ENCODE measurements at regions not wholly inside any gene's neighbourhood (a gene's known extent, or its start where the extent isn't known, plus 50 kb on each side); places are given as distances from the start of the nearest gene placed in this dataset.

- no peaks in the 10 kb centered on the region for H3K9me3 Mint-ChIP-seq
- intact Hi-C loops (cut with micrococcal nuclease), result loop anchor here (2.0 to 5.0 kb wide), 3 partner anchors 297 to 982 kb away; partner anchors contain the start of gene ZSWIM6
- CTCF ChIA-PET, result interaction anchor here (0.5 to 3.9 kb wide), 21 partner anchors 8 to 991 kb away, joined by 3 to 16 read pairs (median 4); no protein-coding TSS in a partner anchor
- H3K27ac Mint-ChIP-seq, result no peak overlapping the region
- H3K4me1 Mint-ChIP-seq (ENCODE audit: low read depth), result no peaks in the 10 kb centered on the region
- no peaks in the 10 kb centered on the region for H3K36me3 Mint-ChIP-seq (ENCODE audit: low read depth)
- no peak overlapping the region for H3K4me3 Mint-ChIP-seq
- H3K27me3 Mint-ChIP-seq (ENCODE audit: low read depth), result peaks cover 11% of the 10 kb centered on the region
- no peak for DNase-seq
Observed at GRCh38 chr5:61659221-61659696, 327.2 kb downstream of the ZSWIM6 start.

GRCh38 chr5:61662670-61663069 is 330.6 kb downstream of the ZSWIM6 start:
- no peak for DNase-seq
- Mint-ChIP-seq H3K4me1 (ENCODE audit: low read depth) (no peaks in the 10 kb centered on the region), H3K36me3 (ENCODE audit: low read depth) (no peaks in the 10 kb centered on the region), H3K4me3 (no peak overlapping the region), H3K27ac (no peak overlapping the region), H3K9me3 (no peaks in the 10 kb centered on the region), H3K27me3 (ENCODE audit: low read depth) (peaks cover 3% of the 10 kb centered on the region)
- CTCF ChIA-PET, result interaction anchor here (1.0 kb wide), 1 partner anchor 386 kb away, joined by 3 read pairs; no protein-coding TSS in a partner anchor
- intact Hi-C loops (cut with micrococcal nuclease), result no loop called here

- peaks cover 11% of the 10 kb centered on the region for H3K27me3 Mint-ChIP-seq (ENCODE audit: low read depth)
- CTCF ChIA-PET, result interaction anchor here (1.3 to 1.9 kb wide), 2 partner anchors 8 to 13 kb away, joined by 4 to 10 read pairs; no protein-coding TSS in a partner anchor
- H3K36me3 Mint-ChIP-seq (ENCODE audit: low read depth), result no peaks in the 10 kb centered on the region
- no peak overlapping the region for H3K27ac Mint-ChIP-seq
- no peaks in the 10 kb centered on the region for H3K9me3 Mint-ChIP-seq
- intact Hi-C loops (cut with micrococcal nuclease), result no loop called here
- no peak for DNase-seq
- H3K4me3 Mint-ChIP-seq, result no peak overlapping the region
- H3K4me1 Mint-ChIP-seq (ENCODE audit: low read depth), result no peaks in the 10 kb centered on the region
Observed at GRCh38 chr5:61666064-61666621, 334.1 kb downstream of the ZSWIM6 start.

- intact Hi-C loops (cut with micrococcal nuclease), result no loop called here
- no peak overlapping the region for H3K4me3 Mint-ChIP-seq
- no peaks in the 10 kb centered on the region for H3K9me3 Mint-ChIP-seq
- no peak for DNase-seq
- peaks cover 11% of the 10 kb centered on the region for H3K27me3 Mint-ChIP-seq (ENCODE audit: low read depth)
- H3K36me3 Mint-ChIP-seq (ENCODE audit: low read depth), result no peaks in the 10 kb centered on the region
- H3K4me1 Mint-ChIP-seq (ENCODE audit: low read depth), result no peaks in the 10 kb centered on the region
- no peak overlapping the region for H3K27ac Mint-ChIP-seq
- CTCF ChIA-PET, result interaction anchor here (1.3 to 1.9 kb wide), 2 partner anchors 10 to 12 kb away, joined by 4 to 10 read pairs; no protein-coding TSS in a partner anchor
Observed at GRCh38 chr5:61667525-61668218, 335.6 kb downstream of the ZSWIM6 start.

- DNase-seq, result no peak
- no peak overlapping the region for H3K27ac Mint-ChIP-seq
- no peaks in the 10 kb centered on the region for H3K36me3 Mint-ChIP-seq (ENCODE audit: low read depth)
- intact Hi-C loops (cut with micrococcal nuclease), result no loop called here
- H3K27me3 Mint-ChIP-seq (ENCODE audit: low read depth), result peaks cover 15% of the 10 kb centered on the region
- H3K9me3 Mint-ChIP-seq, result no peaks in the 10 kb centered on the region
- H3K4me1 Mint-ChIP-seq (ENCODE audit: low read depth), result no peaks in the 10 kb centered on the region
- CTCF ChIA-PET, result no interaction called here
- no peak overlapping the region for H3K4me3 Mint-ChIP-seq
Observed at GRCh38 chr5:61669531-61669930, 337.5 kb downstream of the ZSWIM6 start.

- Mint-ChIP-seq H3K4me1 (ENCODE audit: low read depth) (no peaks in the 10 kb centered on the region), H3K9me3 (no peaks in the 10 kb centered on the region), H3K27me3 (ENCODE audit: low read depth) (peaks cover 15% of the 10 kb centered on the region), H3K27ac (no peak overlapping the region), H3K36me3 (ENCODE audit: low read depth) (no peaks in the 10 kb centered on the region), H3K4me3 (no peak overlapping the region)
- no peak for DNase-seq
- intact Hi-C loops (cut with micrococcal nuclease), result no loop called here
- CTCF ChIA-PET, result interaction anchor here (0.9 kb wide), 1 partner anchor 12 kb away, joined by 3 read pairs; no protein-coding TSS in a partner anchor
Observed at GRCh38 chr5:61670941-61671340, 338.9 kb downstream of the ZSWIM6 start.

GRCh38 chr5:61673007-61673735 is 341.1 kb downstream of the ZSWIM6 start:
- H3K4me3 Mint-ChIP-seq, result no peak overlapping the region
- no peaks in the 10 kb centered on the region for H3K9me3 Mint-ChIP-seq
- no peak overlapping the region for H3K27ac Mint-ChIP-seq
- intact Hi-C loops (cut with micrococcal nuclease), result no loop called here
- DNase-seq, result no peak
- H3K4me1 Mint-ChIP-seq (ENCODE audit: low read depth), result no peaks in the 10 kb centered on the region
- H3K27me3 Mint-ChIP-seq (ENCODE audit: low read depth), result peaks cover 16% of the 10 kb centered on the region
- CTCF ChIA-PET, result interaction anchor here (0.7 kb wide), 1 partner anchor 1723 kb away, joined by 3 read pairs; no protein-coding TSS in a partner anchor
- no peaks in the 10 kb centered on the region for H3K36me3 Mint-ChIP-seq (ENCODE audit: low read depth)

GRCh38 chr5:61674378-61674777 is 342.3 kb downstream of the ZSWIM6 start:
- Mint-ChIP-seq H3K27ac (no peak overlapping the region), H3K36me3 (ENCODE audit: low read depth) (no peaks in the 10 kb centered on the region), H3K4me1 (ENCODE audit: low read depth) (no peaks in the 10 kb centered on the region), H3K27me3 (ENCODE audit: low read depth) (peaks cover 21% of the 10 kb centered on the region), H3K9me3 (no peaks in the 10 kb centered on the region), H3K4me3 (no peak overlapping the region)
- DNase-seq, result no peak
- CTCF ChIA-PET, result interaction anchor here (1.0 kb wide), 1 partner anchor 17 kb away, joined by 3 read pairs; no protein-coding TSS in a partner anchor
- intact Hi-C loops (cut with micrococcal nuclease), result no loop called here

GRCh38 chr5:61675015-61675692 is 343.1 kb downstream of the ZSWIM6 start:
- Mint-ChIP-seq H3K9me3 (no peaks in the 10 kb centered on the region), H3K27me3 (ENCODE audit: low read depth) (peaks cover 15% of the 10 kb centered on the region), H3K36me3 (ENCODE audit: low read depth) (no peaks in the 10 kb centered on the region), H3K4me1 (ENCODE audit: low read depth) (no peaks in the 10 kb centered on the region), H3K4me3 (no peak overlapping the region), H3K27ac (no peak overlapping the region)
- CTCF ChIA-PET, result no interaction called here
- intact Hi-C loops (cut with micrococcal nuclease), result no loop called here
- DNase-seq, result no peak

GRCh38 chr5:61677220-61677619 is 345.2 kb downstream of the ZSWIM6 start:
- H3K9me3 Mint-ChIP-seq, result no peaks in the 10 kb centered on the region
- CTCF ChIA-PET, result interaction anchor here (0.6 kb wide), 1 partner anchor 76 kb away, joined by 3 read pairs; no protein-coding TSS in a partner anchor
- DNase-seq, result no peak
- H3K4me1 Mint-ChIP-seq (ENCODE audit: low read depth), result no peaks in the 10 kb centered on the region
- peaks cover 10% of the 10 kb centered on the region for H3K27me3 Mint-ChIP-seq (ENCODE audit: low read depth)
- H3K36me3 Mint-ChIP-seq (ENCODE audit: low read depth), result no peaks in the 10 kb centered on the region
- no peak overlapping the region for H3K4me3 Mint-ChIP-seq
- no peak overlapping the region for H3K27ac Mint-ChIP-seq
- intact Hi-C loops (cut with micrococcal nuclease), result no loop called here

GRCh38 chr5:61678966-61679365 is 346.9 kb downstream of the ZSWIM6 start:
- H3K27ac Mint-ChIP-seq, result no peak overlapping the region
- H3K36me3 Mint-ChIP-seq (ENCODE audit: low read depth), result no peaks in the 10 kb centered on the region
- intact Hi-C loops (cut with micrococcal nuclease), result no loop called here
- H3K27me3 Mint-ChIP-seq (ENCODE audit: low read depth), result peaks cover 8% of the 10 kb centered on the region
- H3K4me1 Mint-ChIP-seq (ENCODE audit: low read depth), result no peaks in the 10 kb centered on the region
- DNase-seq, result no peak
- CTCF ChIA-PET, result interaction anchor here (0.9 to 1.7 kb wide), 2 partner anchors 12 to 20 kb away, joined by 4 to 6 read pairs; no protein-coding TSS in a partner anchor
- H3K4me3 Mint-ChIP-seq, result no peak overlapping the region
- no peaks in the 10 kb centered on the region for H3K9me3 Mint-ChIP-seq

GRCh38 chr5:61679562-61679961 is 347.5 kb downstream of the ZSWIM6 start:
- CTCF ChIA-PET, result interaction anchor here (0.9 to 1.5 kb wide), 2 partner anchors 13 to 18 kb away, joined by 3 to 4 read pairs; no protein-coding TSS in a partner anchor
- H3K27me3 Mint-ChIP-seq (ENCODE audit: low read depth), result peaks cover 10% of the 10 kb centered on the region
- no peak overlapping the region for H3K4me3 Mint-ChIP-seq
- DNase-seq, result no peak
- H3K27ac Mint-ChIP-seq, result no peak overlapping the region
- no peaks in the 10 kb centered on the region for H3K36me3 Mint-ChIP-seq (ENCODE audit: low read depth)
- no peaks in the 10 kb centered on the region for H3K4me1 Mint-ChIP-seq (ENCODE audit: low read depth)
- intact Hi-C loops (cut with micrococcal nuclease), result no loop called here
- H3K9me3 Mint-ChIP-seq, result no peaks in the 10 kb centered on the region

All from activated naive CD4-positive, alpha-beta T cell treated with anti-CD3 and anti-CD28 coated beads for 36 hours (primary cell).